ENCODE measurements at regions not wholly inside any gene's neighbourhood (a gene's known extent, or its start where the extent isn't known, plus 50 kb on each side); places are given as distances from the start of the nearest gene placed in this dataset.

- H3K36me3 ChIP-seq (ENCODE audit: insufficient read depth, low read length): no peaks in the 10 kb centered on the region
- H3K27ac ChIP-seq (ENCODE audit: low read depth, low read length): no peak overlapping the region
- DNase-seq (ENCODE audit: low read depth) (no peak), FAIRE-seq (no peak)
- TF ChIP-seq EZH2 (IDR thresholded peaks at IDR 0.05; ENCODE audit: insufficient read depth, low read length): no peak
- TF ChIP-seq, protein P1, sequence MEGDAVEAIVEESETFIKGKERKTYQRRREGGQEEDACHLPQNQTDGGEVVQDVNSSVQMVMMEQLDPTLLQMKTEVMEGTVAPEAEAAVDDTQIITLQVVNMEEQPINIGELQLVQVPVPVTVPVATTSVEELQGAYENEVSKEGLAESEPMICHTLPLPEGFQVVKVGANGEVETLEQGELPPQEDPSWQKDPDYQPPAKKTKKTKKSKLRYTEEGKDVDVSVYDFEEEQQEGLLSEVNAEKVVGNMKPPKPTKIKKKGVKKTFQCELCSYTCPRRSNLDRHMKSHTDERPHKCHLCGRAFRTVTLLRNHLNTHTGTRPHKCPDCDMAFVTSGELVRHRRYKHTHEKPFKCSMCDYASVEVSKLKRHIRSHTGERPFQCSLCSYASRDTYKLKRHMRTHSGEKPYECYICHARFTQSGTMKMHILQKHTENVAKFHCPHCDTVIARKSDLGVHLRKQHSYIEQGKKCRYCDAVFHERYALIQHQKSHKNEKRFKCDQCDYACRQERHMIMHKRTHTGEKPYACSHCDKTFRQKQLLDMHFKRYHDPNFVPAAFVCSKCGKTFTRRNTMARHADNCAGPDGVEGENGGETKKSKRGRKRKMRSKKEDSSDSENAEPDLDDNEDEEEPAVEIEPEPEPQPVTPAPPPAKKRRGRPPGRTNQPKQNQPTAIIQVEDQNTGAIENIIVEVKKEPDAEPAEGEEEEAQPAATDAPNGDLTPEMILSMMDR (IDR thresholded peaks at IDR 0.05; ENCODE audit: insufficient read depth, low read depth, low read length): no peak
- H3K9ac ChIP-seq (ENCODE audit: low read length): no peak overlapping the region
- H3K9me3 Mint-ChIP-seq (ENCODE audit: unreplicated experiment): peaks cover 4% of the 10 kb centered on the region
- H3K27me3 ChIP-seq (ENCODE audit: insufficient read depth, low read length): peaks cover 32% of the 10 kb centered on the region
- no peak overlapping the region for H3K4me3 ChIP-seq (ENCODE audit: insufficient read depth, low read depth, low read length)
- H3K27ac Mint-ChIP-seq (ENCODE audit: unreplicated experiment): no peak overlapping the region
- peaks cover 58% of the 10 kb centered on the region for H3K27me3 Mint-ChIP-seq (ENCODE audit: low read depth, unreplicated experiment)
- no peaks in the 10 kb centered on the region for H3K79me2 ChIP-seq (ENCODE audit: insufficient read depth, low read length)
- H2AFZ ChIP-seq (ENCODE audit: low read depth, low read length): no peak overlapping the region
- no peak overlapping the region for H3K4me3 Mint-ChIP-seq (ENCODE audit: unreplicated experiment)
- peaks cover 7% of the 10 kb centered on the region for H3K4me1 Mint-ChIP-seq (ENCODE audit: low read depth, unreplicated experiment)
- no peaks in the 10 kb centered on the region for H3K4me1 ChIP-seq (ENCODE audit: insufficient read depth, low read length)
- H3K4me2 ChIP-seq (ENCODE audit: low read length): no peak overlapping the region
- peaks cover 3% of the 10 kb centered on the region for H3K36me3 Mint-ChIP-seq (ENCODE audit: low read depth, unreplicated experiment)
- no peaks in the 10 kb centered on the region for H4K20me1 ChIP-seq (ENCODE audit: insufficient read depth, low read length)
- no peaks in the 10 kb centered on the region for H3K9me3 ChIP-seq (ENCODE audit: insufficient read depth, low read depth, low read length)
These were observed 191.7 kb downstream of the TRIM27 start for GRCh38 chr6:28732052-28732451.

DNA sequence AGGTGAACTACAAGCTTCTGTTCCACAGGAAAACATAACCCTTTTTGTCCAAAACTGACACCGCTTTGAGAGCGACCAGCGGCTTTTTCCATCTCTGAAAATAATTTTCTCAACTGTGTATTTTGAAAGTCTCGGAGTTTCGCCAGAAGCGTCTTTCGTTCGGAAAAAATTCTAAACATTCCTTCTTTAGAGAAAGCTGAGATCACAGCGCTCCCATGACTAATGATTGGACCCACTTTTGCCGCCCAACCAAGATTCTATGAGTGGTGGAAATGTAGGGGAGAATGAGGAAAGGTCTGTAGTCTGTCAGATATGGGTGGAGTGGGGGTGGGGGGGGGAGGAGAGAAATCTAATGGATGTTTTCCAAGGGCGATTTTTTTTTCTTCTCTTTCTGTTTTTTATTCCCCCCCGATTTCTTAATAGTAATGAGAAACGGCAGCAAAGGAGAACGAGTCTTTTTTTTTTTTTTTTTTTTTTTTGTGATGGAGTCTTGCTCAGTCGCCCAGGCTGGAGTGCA is 189.3 kb downstream of the TRIM27 start:
- no peak overlapping the region for H3K9ac ChIP-seq (ENCODE audit: low read length)
- H3K9me3 ChIP-seq (ENCODE audit: insufficient read depth, low read depth, low read length): peaks cover 4% of the 10 kb centered on the region
- H3K79me2 ChIP-seq (ENCODE audit: insufficient read depth, low read length): no peaks in the 10 kb centered on the region
- Mint-ChIP-seq H3K4me3 (ENCODE audit: unreplicated experiment) (no peak overlapping the region), H3K36me3 (ENCODE audit: low read depth, unreplicated experiment) (peaks cover 3% of the 10 kb centered on the region), H3K4me1 (ENCODE audit: low read depth, unreplicated experiment) (peaks cover 2% of the 10 kb centered on the region), H3K9me3 (ENCODE audit: unreplicated experiment) (peaks cover 7% of the 10 kb centered on the region), H3K27ac (ENCODE audit: unreplicated experiment) (no peak overlapping the region), H3K27me3 (ENCODE audit: low read depth, unreplicated experiment) (peaks cover 78% of the 10 kb centered on the region)
- H3K4me3 ChIP-seq (ENCODE audit: insufficient read depth, low read depth, low read length): no peak overlapping the region
- H3K4me2 ChIP-seq (ENCODE audit: low read length): peak overlapping the region; percentile 26
- H4K20me1 ChIP-seq (ENCODE audit: insufficient read depth, low read length): no peaks in the 10 kb centered on the region
- DNase-seq (ENCODE audit: low read depth): no peak
- H2AFZ ChIP-seq (ENCODE audit: low read depth, low read length): no peak overlapping the region
- peaks cover 50% of the 10 kb centered on the region for H3K27me3 ChIP-seq (ENCODE audit: insufficient read depth, low read length)
- no peaks in the 10 kb centered on the region for H3K4me1 ChIP-seq (ENCODE audit: insufficient read depth, low read length)
- no peaks in the 10 kb centered on the region for H3K36me3 ChIP-seq (ENCODE audit: insufficient read depth, low read length)
- TF ChIP-seq, protein P1 (IDR thresholded peaks at IDR 0.05; ENCODE audit: insufficient read depth, low read depth, low read length): no peak
- TF ChIP-seq EZH2 (IDR thresholded peaks at IDR 0.05; ENCODE audit: insufficient read depth, low read length): no peak
- no peak for FAIRE-seq
- no peak overlapping the region for H3K27ac ChIP-seq (ENCODE audit: low read depth, low read length)

DNA sequence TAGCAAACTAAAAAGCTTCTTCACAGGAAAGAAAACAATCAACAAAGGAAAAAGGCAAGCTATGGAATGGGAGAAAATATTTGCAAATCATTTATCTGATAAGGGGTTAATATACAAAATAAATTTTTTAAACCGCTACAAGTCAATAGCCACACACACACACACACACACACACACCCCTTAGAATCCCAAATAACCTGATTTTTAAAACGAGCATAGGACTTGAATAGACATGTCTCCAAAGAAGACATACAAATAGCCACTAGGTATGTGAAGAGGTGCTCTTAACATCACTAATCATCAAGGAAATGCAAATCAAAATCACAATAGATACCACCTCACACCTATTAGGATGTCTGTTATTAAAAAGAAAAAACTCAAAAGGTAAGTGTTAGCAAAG is 187.7 kb downstream of the TRIM27 start:
- H3K4me2 ChIP-seq (ENCODE audit: low read length): no peak overlapping the region
- TF ChIP-seq, protein P1 (IDR thresholded peaks at IDR 0.05; ENCODE audit: insufficient read depth, low read depth, low read length): no peak
- no peak for TF ChIP-seq EZH2 (IDR thresholded peaks at IDR 0.05; ENCODE audit: insufficient read depth, low read length)
- no peak for FAIRE-seq
- Mint-ChIP-seq H3K4me1 (ENCODE audit: low read depth, unreplicated experiment) (peaks cover 2% of the 10 kb centered on the region), H3K36me3 (ENCODE audit: low read depth, unreplicated experiment) (peaks cover 3% of the 10 kb centered on the region), H3K27ac (ENCODE audit: unreplicated experiment) (no peak overlapping the region), H3K27me3 (ENCODE audit: low read depth, unreplicated experiment) (peaks cover 73% of the 10 kb centered on the region), H3K4me3 (ENCODE audit: unreplicated experiment) (no peak overlapping the region), H3K9me3 (ENCODE audit: unreplicated experiment) (peaks cover 7% of the 10 kb centered on the region)
- no peaks in the 10 kb centered on the region for H3K4me1 ChIP-seq (ENCODE audit: insufficient read depth, low read length)
- H3K9ac ChIP-seq (ENCODE audit: low read length): no peak overlapping the region
- H3K36me3 ChIP-seq (ENCODE audit: insufficient read depth, low read length): no peaks in the 10 kb centered on the region
- H3K27me3 ChIP-seq (ENCODE audit: insufficient read depth, low read length): peaks cover 46% of the 10 kb centered on the region
- H4K20me1 ChIP-seq (ENCODE audit: insufficient read depth, low read length): no peaks in the 10 kb centered on the region
- peaks cover 4% of the 10 kb centered on the region for H3K9me3 ChIP-seq (ENCODE audit: insufficient read depth, low read depth, low read length)
- no peak overlapping the region for H3K27ac ChIP-seq (ENCODE audit: low read depth, low read length)
- no peak for DNase-seq (ENCODE audit: low read depth)
- H3K79me2 ChIP-seq (ENCODE audit: insufficient read depth, low read length): no peaks in the 10 kb centered on the region
- H3K4me3 ChIP-seq (ENCODE audit: insufficient read depth, low read depth, low read length): no peak overlapping the region
- no peak overlapping the region for H2AFZ ChIP-seq (ENCODE audit: low read depth, low read length)
